Large intestine (tissue), 3 donors: ENCODE measurements at regions not wholly inside any gene's neighbourhood (a gene's known extent, or its start where the extent isn't known, plus 50 kb on each side); places are given as distances from the start of the nearest gene placed in this dataset.

Source experiments
- DNase-seq, 2 donors: peaks; one replicate each; pipeline versions ENCODE4 v3.0.0 to v3.0.0-alpha.2; 2013
- H3K27ac ChIP-seq: one replicate; pipeline ENCODE4 v1.5.1; 2013; ENCODE audit warnings: low read length
- H3K27me3 ChIP-seq: 2 replicates; pipeline ENCODE4 v1.6.1; 2013; ENCODE audit warnings: low read length; ENCODE audit not compliant: control insufficient read depth, insufficient read depth
- H3K36me3 ChIP-seq: 2 replicates; pipeline ENCODE4 v1.6.1; 2013; ENCODE audit warnings: low read length; ENCODE audit not compliant: control insufficient read depth, insufficient read depth
- H3K4me1 ChIP-seq: one replicate; pipeline ENCODE4 v1.6.1; 2013; ENCODE audit warnings: low read length; ENCODE audit not compliant: control insufficient read depth, insufficient read depth
- H3K4me3 ChIP-seq: one replicate; pipeline ENCODE4 v1.5.1; 2013; ENCODE audit warnings: low read length
- H3K9me3 ChIP-seq: one replicate; pipeline ENCODE4 v1.6.1; 2013; ENCODE audit warnings: mild to moderate bottlenecking, low read depth, low read length, moderate library complexity; ENCODE audit not compliant: control insufficient read depth
- WGBS: methylation state at CpG from one replicate; pipeline ENCODE4 v1.1.5; 2013; ENCODE audit warnings: low lambda C conversion rate; ENCODE audit not compliant: insufficient coverage; 5-methylcytosine and 5-hydroxymethylcytosine counted together

DNA sequence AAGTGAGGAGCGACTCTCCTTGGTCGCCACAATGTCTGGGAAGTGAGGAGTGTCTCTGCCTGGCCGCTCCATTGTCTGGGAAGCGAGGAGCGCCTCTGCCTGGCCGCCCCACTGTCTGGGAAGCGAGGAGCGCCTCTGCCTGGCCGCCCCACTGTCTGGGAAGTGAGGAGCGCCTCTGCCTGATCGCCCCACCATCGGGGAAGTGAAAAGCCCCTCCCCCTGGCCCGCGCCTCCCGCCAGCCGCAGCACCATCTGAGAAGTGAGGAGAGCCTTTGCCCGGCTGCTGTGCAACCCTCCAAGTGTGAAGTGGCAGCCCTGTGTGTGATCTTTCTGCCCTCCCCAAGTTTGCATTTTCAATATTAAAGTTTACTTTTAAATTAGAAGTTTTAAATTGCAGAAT lies 95.0 kb upstream of the PPP2R5A start:
- no peak for DNase-seq
- Histone ChIP-seq H3K4me3 (no peak overlapping the region), H3K27me3 (no peaks in the 10 kb centered on the region), H3K9me3 (peaks cover 4% of the 10 kb centered on the region), H3K4me1 (no peaks in the 10 kb centered on the region), H3K27ac (no peak overlapping the region), H3K36me3 (no peaks in the 10 kb centered on the region)
- WGBS: no CpG with 5 or more reads among the region's 17 CpGs

- Histone ChIP-seq H3K4me1 (no peaks in the 10 kb centered on the region), H3K36me3 (no peaks in the 10 kb centered on the region), H3K27me3 (no peaks in the 10 kb centered on the region), H3K4me3 (no peak overlapping the region), H3K9me3 (peaks cover 5% of the 10 kb centered on the region), H3K27ac (no peak overlapping the region)
- no CpG with 5 or more reads among the region's 2 CpGs for WGBS
- no peak for DNase-seq
These were observed 92.8 kb upstream of the PPP2R5A start for GRCh38 chr1:212192261-212192998.

- no peak overlapping the region for H3K27ac ChIP-seq
- H3K9me3 ChIP-seq: peaks cover 3% of the 10 kb centered on the region
- WGBS: 100% methylated on average over 1 of the region's 3 CpGs
- H3K4me3 ChIP-seq: no peak overlapping the region
- DNase-seq: no peak
- H3K4me1 ChIP-seq: no peaks in the 10 kb centered on the region
- no peaks in the 10 kb centered on the region for H3K36me3 ChIP-seq
- H3K27me3 ChIP-seq: no peaks in the 10 kb centered on the region
These were observed 88.9 kb upstream of the PPP2R5A start for GRCh38 chr1:212196355-212196754.

- no peaks in the 10 kb centered on the region for H3K4me1 ChIP-seq
- no peak for DNase-seq
- no peak overlapping the region for H3K27ac ChIP-seq
- no peaks in the 10 kb centered on the region for H3K27me3 ChIP-seq
- no peak overlapping the region for H3K4me3 ChIP-seq
- WGBS: no CpG with 5 or more reads among the region's 3 CpGs
- no peaks in the 10 kb centered on the region for H3K9me3 ChIP-seq
- no peaks in the 10 kb centered on the region for H3K36me3 ChIP-seq
These were observed 83.7 kb upstream of the PPP2R5A start for GRCh38 chr1:212201461-212201860.

DNA sequence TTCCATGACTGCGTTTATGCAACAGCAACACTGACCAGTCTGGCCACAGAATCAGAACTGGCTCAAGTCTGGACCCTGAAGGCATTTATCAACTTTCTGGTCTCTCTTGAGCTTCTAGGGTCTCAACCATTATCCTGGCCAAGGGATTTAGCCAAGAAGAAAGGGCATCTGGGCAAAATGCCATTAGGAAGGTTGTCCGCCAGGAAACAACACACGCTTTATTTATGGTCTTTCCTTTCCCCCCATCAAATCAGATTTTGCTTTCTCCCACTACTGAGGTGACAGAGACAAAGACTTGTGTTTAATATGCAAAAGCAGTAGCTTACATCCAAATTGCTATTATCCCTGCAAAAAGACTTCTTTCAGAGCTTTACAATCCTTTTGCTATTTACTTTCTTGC lies 81.6 kb upstream of the PPP2R5A start:
- Histone ChIP-seq H3K36me3 (no peaks in the 10 kb centered on the region), H3K27me3 (no peaks in the 10 kb centered on the region), H3K27ac (no peak overlapping the region), H3K4me3 (no peak overlapping the region), H3K9me3 (no peaks in the 10 kb centered on the region), H3K4me1 (no peaks in the 10 kb centered on the region)
- no CpG with 5 or more reads among the region's 3 CpGs for WGBS
- DNase-seq: no peak

DNA sequence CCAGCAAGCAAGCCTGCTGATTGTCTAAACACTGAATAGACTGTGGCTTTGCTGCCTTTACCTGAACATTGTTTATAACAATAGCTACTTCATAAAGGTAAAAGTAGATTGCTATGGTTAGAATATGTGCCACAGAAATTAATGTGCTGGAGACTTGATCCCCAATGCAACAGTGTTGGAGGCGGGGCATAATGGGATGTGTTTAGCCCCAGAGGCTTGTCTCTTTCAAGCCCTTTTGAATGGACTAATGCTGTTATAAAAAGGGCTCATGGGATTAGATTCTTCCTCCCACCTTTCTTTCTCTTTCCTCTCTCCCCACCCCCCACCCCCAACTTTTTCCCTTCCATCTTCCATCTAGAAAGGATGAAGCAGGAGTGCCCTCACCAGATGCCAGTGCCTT lies 80.2 kb upstream of the PPP2R5A start:
- H3K36me3 ChIP-seq: no peaks in the 10 kb centered on the region
- no peaks in the 10 kb centered on the region for H3K4me1 ChIP-seq
- no peak overlapping the region for H3K27ac ChIP-seq
- no peaks in the 10 kb centered on the region for H3K9me3 ChIP-seq
- no peaks in the 10 kb centered on the region for H3K27me3 ChIP-seq
- no CpG with 5 or more reads among the region's 1 CpG for WGBS
- no peak overlapping the region for H3K4me3 ChIP-seq
- no peak for DNase-seq

DNA sequence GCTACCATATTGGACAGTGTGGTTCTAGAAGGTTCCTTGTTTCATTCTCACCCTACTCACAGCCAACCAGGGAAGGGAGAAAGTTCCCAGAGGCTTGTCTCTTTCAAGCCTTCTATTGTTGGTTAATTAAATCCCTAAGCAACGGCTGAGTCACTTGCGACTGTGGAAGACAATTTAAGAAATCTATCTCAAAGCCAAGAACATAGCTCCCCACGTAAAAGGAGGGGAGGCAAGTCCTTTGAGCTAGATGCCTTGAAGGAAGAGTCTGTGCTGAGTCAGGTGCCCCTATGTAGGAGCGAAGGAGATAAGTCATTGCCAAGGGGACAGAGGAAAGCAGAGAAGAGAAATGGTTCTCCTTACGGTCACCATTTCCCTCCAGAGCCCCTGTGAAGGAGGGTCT lies 79.4 kb upstream of the PPP2R5A start:
- H3K9me3 ChIP-seq: no peaks in the 10 kb centered on the region
- H3K27me3 ChIP-seq: no peaks in the 10 kb centered on the region
- H3K27ac ChIP-seq: no peak overlapping the region
- no peak overlapping the region for H3K4me3 ChIP-seq
- H3K4me1 ChIP-seq: no peaks in the 10 kb centered on the region
- no peak for DNase-seq
- H3K36me3 ChIP-seq: no peaks in the 10 kb centered on the region
- WGBS: no CpG with 5 or more reads among the region's 5 CpGs

DNA sequence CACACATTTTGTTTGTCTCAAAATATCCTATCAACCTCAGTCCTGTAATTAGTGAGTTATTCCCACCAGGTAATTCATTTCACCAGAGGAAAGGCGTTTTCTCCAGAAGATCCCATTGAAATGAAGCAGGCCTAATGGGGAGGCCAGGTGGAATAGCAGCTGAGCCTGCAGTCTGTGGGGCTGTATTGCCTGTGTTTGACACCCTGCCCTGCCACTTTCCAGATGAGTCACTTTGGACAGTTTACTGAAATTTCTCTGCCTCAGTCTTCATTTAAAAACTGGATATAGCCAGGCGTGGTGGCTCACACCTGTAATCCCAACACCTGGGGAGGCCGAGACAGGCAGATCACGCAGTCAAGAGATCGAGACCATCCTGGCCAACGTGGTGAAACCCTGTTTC lies 78.1 kb upstream of the PPP2R5A start:
- no peak for DNase-seq
- Histone ChIP-seq H3K27ac (no peak overlapping the region), H3K4me1 (no peaks in the 10 kb centered on the region), H3K36me3 (no peaks in the 10 kb centered on the region), H3K27me3 (no peaks in the 10 kb centered on the region), H3K9me3 (no peaks in the 10 kb centered on the region), H3K4me3 (no peak overlapping the region)
- WGBS: no CpG with 5 or more reads among the region's 6 CpGs

GRCh38 chr1:212207822-212208520 lies 77.2 kb upstream of the PPP2R5A start:
- Histone ChIP-seq H3K4me1 (no peaks in the 10 kb centered on the region), H3K9me3 (no peaks in the 10 kb centered on the region), H3K36me3 (no peaks in the 10 kb centered on the region), H3K4me3 (no peak overlapping the region), H3K27ac (no peak overlapping the region), H3K27me3 (no peaks in the 10 kb centered on the region)
- DNase-seq: no peak
- no CpG with 5 or more reads among the region's 5 CpGs for WGBS

DNA sequence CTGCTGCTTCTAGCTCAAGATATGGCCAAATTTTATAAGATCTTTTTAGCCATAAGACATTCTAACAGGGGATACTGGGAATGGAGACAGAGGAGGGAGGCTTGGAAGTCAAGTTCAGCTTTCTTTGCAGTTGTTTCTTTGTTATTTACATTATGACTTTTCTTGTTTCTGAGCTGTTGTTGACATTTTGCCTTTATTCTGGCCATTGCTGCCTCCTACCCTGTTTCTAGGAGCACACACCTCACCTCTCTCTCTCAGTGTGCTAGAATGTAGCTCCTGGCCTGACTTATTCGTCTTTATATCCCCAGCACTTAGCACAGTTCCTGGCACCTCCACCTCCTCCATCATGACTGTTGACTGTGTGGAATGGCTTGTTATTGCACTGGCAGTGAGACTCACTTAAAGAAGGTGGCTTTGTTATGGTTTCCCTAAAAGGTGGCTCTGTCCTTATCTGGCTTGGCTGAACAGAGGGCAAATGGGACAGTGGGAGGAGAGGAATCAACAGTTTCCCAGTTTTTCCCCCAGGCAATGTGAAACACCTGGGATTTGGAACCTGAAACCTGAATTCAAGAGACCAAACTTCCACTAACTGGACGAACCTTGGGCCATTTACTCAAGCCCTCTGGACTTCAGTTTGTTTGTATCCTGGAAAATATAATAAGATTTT lies 76.1 kb upstream of the PPP2R5A start:
- no peak for DNase-seq
- Histone ChIP-seq H3K27ac (no peak overlapping the region), H3K9me3 (no peaks in the 10 kb centered on the region), H3K36me3 (no peaks in the 10 kb centered on the region), H3K27me3 (no peaks in the 10 kb centered on the region), H3K4me3 (no peak overlapping the region), H3K4me1 (peaks cover 4% of the 10 kb centered on the region)
- WGBS: no CpG with 5 or more reads among the region's 2 CpGs
